IMR-90 (cell line): ENCODE measurements at regions not wholly inside any gene's neighbourhood (a gene's known extent, or its start where the extent isn't known, plus 50 kb on each side); places are given as distances from the start of the nearest gene placed in this dataset.

Source experiments
- ATAC-seq: fragments of 200-7000 bp; cut with Tn5 transposase; 2 replicates; pipeline ENCODE4 v1.9.1; 2020; ENCODE audit warnings: low read depth, mild to moderate bottlenecking, moderate library complexity
- BruUV-seq: library from RNA; stranded (reverse); fragments of 400-500 nt; replicated peaks from 2 replicates; lab custom pipeline; 2021; lab: Mats Ljungman, UMichigan
- CTCF ChIA-PET: fragments of 300-600 bp; formaldehyde crosslinking; extraction: SDS; loops from one replicate; lab custom pipeline; 2021; ENCODE audit warnings: antibody characterized with exemption; lab: Yijun Ruan, JAX
- POLR2A ChIA-PET: fragments of 300-600 bp; sonication (Branson Sonifier 250); formaldehyde crosslinking; loops from one replicate; lab custom pipeline; 2022; ENCODE audit warnings: antibody characterized with exemption; ENCODE audit not compliant: unreplicated experiment; lab: Charles Lee
- DNase-seq: peaks from one replicate; pipeline ENCODE4 v3.0.0; 2013
- H2AFZ ChIP-seq: replicated peaks from 2 replicates; pipeline ENCODE3; 2013; ENCODE audit warnings: low read length, mild to moderate bottlenecking; ENCODE audit not compliant: poor library complexity
- H2AK5ac ChIP-seq: 2 replicates; pipeline ENCODE4 v1.6.1; 2013; ENCODE audit warnings: low read depth, low read length, inconsistent platforms
- H2AK9ac ChIP-seq: replicated peaks from 2 replicates; pipeline ENCODE3; 2013; ENCODE audit warnings: mild to moderate bottlenecking, low read depth, low read length, moderate library complexity; ENCODE audit not compliant: poor library complexity
- H2BK120ac ChIP-seq: 2 replicates; pipeline ENCODE4 v1.6.1; 2013; ENCODE audit warnings: low read depth, low read length, inconsistent platforms
- H2BK15ac ChIP-seq: 3 replicates; pipeline ENCODE4 v1.6.1; 2013; ENCODE audit warnings: low read depth, low read length, inconsistent platforms
- H2BK20ac ChIP-seq: 2 replicates; pipeline ENCODE4 v1.6.1; 2013; ENCODE audit warnings: low read depth, mild to moderate bottlenecking, inconsistent platforms, low read length, moderate library complexity
- H2BK5ac ChIP-seq: 2 replicates; pipeline ENCODE4 v1.6.1; 2013; ENCODE audit warnings: mild to moderate bottlenecking, low read depth, low read length, inconsistent platforms; ENCODE audit not compliant: poor library complexity, severe bottlenecking
- H3K14ac ChIP-seq: replicated peaks from 2 replicates; pipeline ENCODE4 v1.6.1; 2013; ENCODE audit warnings: low read depth, low read length, inconsistent platforms
- H3K18ac ChIP-seq: 2 replicates; pipeline ENCODE4 v1.6.1; 2013; ENCODE audit warnings: low read depth, low read length, control low read depth
- H3K23ac ChIP-seq: 2 replicates; pipeline ENCODE4 v1.6.1; 2013; ENCODE audit warnings: low read depth, low read length, inconsistent platforms
- H3K27ac ChIP-seq: 2 replicates; pipeline ENCODE4 v1.5.1; 2013; ENCODE audit warnings: mild to moderate bottlenecking, control low read depth, low read length; ENCODE audit not compliant: insufficient read depth
- H3K27me3 ChIP-seq: 2 replicates; pipeline ENCODE4 v1.6.1; 2013; ENCODE audit warnings: low read length; ENCODE audit not compliant: control insufficient read depth, insufficient read depth
- H3K36me3 ChIP-seq: 2 replicates; pipeline ENCODE4 v1.6.1; 2013; ENCODE audit warnings: low read length, mixed read lengths; ENCODE audit not compliant: control insufficient read depth, insufficient read depth
- H3K4ac ChIP-seq: 2 replicates; pipeline ENCODE4 v1.6.1; 2013; ENCODE audit warnings: low read depth, low read length, inconsistent platforms
- H3K4me1 ChIP-seq: 2 replicates; pipeline ENCODE4 v1.6.1; 2013; ENCODE audit warnings: low read length, mixed read lengths; ENCODE audit not compliant: control insufficient read depth, insufficient read depth
- H3K4me2 ChIP-seq: 2 replicates; pipeline ENCODE4 v1.6.1; 2013; ENCODE audit warnings: low read depth, mild to moderate bottlenecking, control low read depth, low read length, moderate library complexity
- H3K4me3 ChIP-seq: 2 replicates; pipeline ENCODE4 v1.5.1; 2013; ENCODE audit warnings: low read depth, mild to moderate bottlenecking, control low read depth, low read length, moderate library complexity; ENCODE audit not compliant: insufficient read depth
- H3K56ac ChIP-seq: 2 replicates; pipeline ENCODE4 v1.6.1; 2013; ENCODE audit warnings: low read length, inconsistent platforms; ENCODE audit not compliant: insufficient read depth; ENCODE audit errors: extremely low read depth
- H3K79me1 ChIP-seq, 2 experiments: 2 replicates each; pipeline ENCODE4 v1.6.1; 2013; ENCODE audit warnings: low read length in 2 of 2, inconsistent platforms in 1 of 2, low read depth in 1 of 2
- H3K9ac ChIP-seq: 2 replicates; pipeline ENCODE4 v1.6.1; 2013; ENCODE audit warnings: low read depth, low read length, control low read depth
- H3K9me1 ChIP-seq: 2 replicates; pipeline ENCODE4 v1.6.1; 2013; ENCODE audit warnings: low read length, inconsistent platforms; ENCODE audit not compliant: insufficient read depth
- H3K9me3 ChIP-seq: 2 replicates; pipeline ENCODE4 v1.6.1; 2013; ENCODE audit warnings: low read length; ENCODE audit not compliant: control insufficient read depth, insufficient read depth
- H4K20me1 ChIP-seq: 2 replicates; pipeline ENCODE4 v1.6.1; 2013; ENCODE audit warnings: low read length, inconsistent platforms; ENCODE audit not compliant: insufficient read depth
- H4K5ac ChIP-seq: 2 replicates; pipeline ENCODE4 v1.6.1; 2013; ENCODE audit warnings: mild to moderate bottlenecking, low read depth, low read length, control low read depth
- H4K8ac ChIP-seq, 2 experiments: 2 replicates each; pipeline ENCODE4 v1.6.1; 2013; ENCODE audit warnings: low read depth in 2 of 2, low read length in 2 of 2, control low read depth in 1 of 2, inconsistent platforms in 1 of 2
- H4K91ac ChIP-seq: 2 replicates; pipeline ENCODE4 v1.6.1; 2013; ENCODE audit warnings: low read depth, low read length, inconsistent platforms; ENCODE audit not compliant: insufficient read depth
- BHLHE40 ChIP-seq: fragments of 150-350 bp; IDR thresholded peaks from 2 replicates; pipeline ENCODE4 v1.6.1; 2016; ENCODE audit warnings: mild to moderate bottlenecking, low read depth, low read length
- CHD1 ChIP-seq: IDR thresholded peaks from 2 replicates; pipeline ENCODE4 v1.6.1; 2012; ENCODE audit warnings: low read depth, low read length, improper control_type of control experiment
- MAFK ChIP-seq: IDR thresholded peaks from 2 replicates; pipeline ENCODE4 v1.6.1; 2012; ENCODE audit warnings: low read depth, low read length, improper control_type of control experiment
- POLR2A ChIP-seq: IDR thresholded peaks from 2 replicates; pipeline ENCODE4 v1.6.1; 2012; ENCODE audit warnings: mild to moderate bottlenecking, low read depth, low read length
- RCOR1 ChIP-seq: IDR thresholded peaks from 2 replicates; pipeline ENCODE4 v1.6.1; 2012; ENCODE audit warnings: mild to moderate bottlenecking, low read length, improper control_type of control experiment; ENCODE audit not compliant: insufficient replicate concordance
- RFX5 ChIP-seq: IDR thresholded peaks from 2 replicates; pipeline ENCODE4 v1.8.0; 2012; ENCODE audit warnings: low read depth, mild to moderate bottlenecking, low read length, moderate library complexity
- WGBS, 2 experiments: methylation state at CpG; one replicate each; pipeline versions ENCODE4 v1.1.5 to v1.1.7; 2013; ENCODE audit warnings: missing lambda C conversion rate in 2 of 2; ENCODE audit not compliant: insufficient read length in 1 of 2; ENCODE audit errors: extremely low coverage in 2 of 2; 5-methylcytosine and 5-hydroxymethylcytosine counted together
- dilution Hi-C: fragments of 300-500 bp; cut with HindIII; formaldehyde crosslinking; loops from one replicate; pipeline ENCODE4 v1.14.3; 2018; ENCODE audit warnings: low sequenced_read_pairs; ENCODE audit not compliant: unreplicated experiment
- in situ Hi-C: fragments of 300-500 bp; cut with MboI; formaldehyde crosslinking; loops from 3 replicates; pipeline ENCODE4 v1.14.3; 2019; ENCODE audit warnings: low sequenced_read_pairs, inconsistent platforms, mixed read lengths
- intact Hi-C: fragments of 100-400 bp; cut with micrococcal nuclease; formaldehyde crosslinking; loops from 2 replicates; pipeline ENCODE4 v1.10.0; 2022
- TF ChIP-seq, protein P1 (sequence below): conservative IDR thresholded peaks from 2 replicates; pipeline ENCODE4 v1.5.1; 2012; ENCODE audit warnings: mild to moderate bottlenecking, low read depth, low read length, improper control_type of control experiment
- TF ChIP-seq, protein P2 (sequence below): fragments of 150-350 bp; IDR thresholded peaks from 2 replicates; pipeline ENCODE4 v1.6.1; 2016; ENCODE audit warnings: low read depth, mild to moderate bottlenecking, low read length, moderate library complexity, borderline replicate concordance

DNA sequence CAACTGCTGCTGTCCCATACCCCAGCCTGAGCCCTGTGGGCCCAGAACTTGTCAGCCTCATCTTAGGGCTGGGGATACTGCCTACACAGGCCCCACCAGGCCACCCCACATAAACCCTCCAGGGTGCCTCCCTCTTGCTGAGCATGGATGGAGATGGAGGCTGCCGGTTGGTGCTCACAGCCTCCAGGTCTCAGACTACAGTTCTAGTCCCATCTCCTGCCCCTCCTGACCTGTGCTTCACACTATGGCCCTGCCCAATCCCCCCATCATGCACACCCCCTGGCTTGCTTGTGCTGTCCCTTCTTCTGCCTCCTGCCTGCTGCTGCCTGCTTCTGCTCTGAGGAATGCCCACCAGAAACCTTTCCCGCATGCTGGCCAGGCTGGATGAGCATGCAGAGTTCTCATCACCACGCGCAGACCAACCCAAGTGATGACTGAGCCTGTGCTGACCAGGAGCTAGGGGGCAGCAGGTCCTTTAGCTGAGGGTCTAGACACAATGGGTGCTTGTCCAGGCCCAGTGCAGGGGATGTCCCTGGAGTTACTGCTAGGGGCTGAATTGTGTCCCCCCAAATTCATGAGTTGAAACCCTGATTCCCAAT, 138.4 kb upstream of the HS6ST1 start:
- Histone ChIP-seq H3K4me1 (peaks cover 4% of the 10 kb centered on the region; the same call in 1 of the 2 replicates), H2AK5ac (no peak overlapping the region; the same call in 1 of the 2 replicates), H4K91ac (no peak overlapping the region), H3K27ac (no peak overlapping the region), H4K8ac (no peak overlapping the region), H3K23ac (no peak overlapping the region), H3K9me1 (peaks cover 3% of the 10 kb centered on the region; the same call in 1 of the 2 replicates), H4K5ac (no peak overlapping the region), H2AK9ac (peak overlapping the region; percentile 19), H3K4me3 (no peak overlapping the region), H3K9me3 (peaks cover 5% of the 10 kb centered on the region; the same call in 1 of the 2 replicates), H4K20me1 (no peaks in the 10 kb centered on the region), H3K79me1 (no peaks in the 10 kb centered on the region), H3K4me2 (no peak overlapping the region), H3K14ac (no peak overlapping the region), H3K27me3 (peaks cover 19% of the 10 kb centered on the region), H3K56ac (no peak overlapping the region), H3K4ac (no peak overlapping the region; the same call in 1 of the 2 replicates), H3K36me3 (no peaks in the 10 kb centered on the region), H2BK120ac (no peak overlapping the region), H2AFZ (no peak overlapping the region), H3K18ac (no peak overlapping the region), H2BK15ac (no peak overlapping the region), H2BK20ac (no peak overlapping the region), H2BK5ac (no peak overlapping the region), H3K9ac (no peak overlapping the region)
- WGBS, 2 experiments = 80% methylated on average over 2 of the region's 4 CpGs; no CpG with 5 or more reads in 1 of the 2 experiments
- BruUV-seq = no TSS peak
- ChIA-PET CTCF (no interaction called here), POLR2A (no interaction called here)
- intact Hi-C loops = no loop called here
- in situ Hi-C loops = no loop called here
- no peak for ATAC-seq
- dilution Hi-C loops = no loop called here
- DNase-seq = no peak
- TF ChIP-seq MAFK (no peak), RFX5 (no peak), POLR2A (no peak), CHD1 (no peak), BHLHE40 (no peak), RCOR1 (no peak)
- TF ChIP-seq, protein P1, sequence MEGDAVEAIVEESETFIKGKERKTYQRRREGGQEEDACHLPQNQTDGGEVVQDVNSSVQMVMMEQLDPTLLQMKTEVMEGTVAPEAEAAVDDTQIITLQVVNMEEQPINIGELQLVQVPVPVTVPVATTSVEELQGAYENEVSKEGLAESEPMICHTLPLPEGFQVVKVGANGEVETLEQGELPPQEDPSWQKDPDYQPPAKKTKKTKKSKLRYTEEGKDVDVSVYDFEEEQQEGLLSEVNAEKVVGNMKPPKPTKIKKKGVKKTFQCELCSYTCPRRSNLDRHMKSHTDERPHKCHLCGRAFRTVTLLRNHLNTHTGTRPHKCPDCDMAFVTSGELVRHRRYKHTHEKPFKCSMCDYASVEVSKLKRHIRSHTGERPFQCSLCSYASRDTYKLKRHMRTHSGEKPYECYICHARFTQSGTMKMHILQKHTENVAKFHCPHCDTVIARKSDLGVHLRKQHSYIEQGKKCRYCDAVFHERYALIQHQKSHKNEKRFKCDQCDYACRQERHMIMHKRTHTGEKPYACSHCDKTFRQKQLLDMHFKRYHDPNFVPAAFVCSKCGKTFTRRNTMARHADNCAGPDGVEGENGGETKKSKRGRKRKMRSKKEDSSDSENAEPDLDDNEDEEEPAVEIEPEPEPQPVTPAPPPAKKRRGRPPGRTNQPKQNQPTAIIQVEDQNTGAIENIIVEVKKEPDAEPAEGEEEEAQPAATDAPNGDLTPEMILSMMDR = no peak
- TF ChIP-seq, protein P2, sequence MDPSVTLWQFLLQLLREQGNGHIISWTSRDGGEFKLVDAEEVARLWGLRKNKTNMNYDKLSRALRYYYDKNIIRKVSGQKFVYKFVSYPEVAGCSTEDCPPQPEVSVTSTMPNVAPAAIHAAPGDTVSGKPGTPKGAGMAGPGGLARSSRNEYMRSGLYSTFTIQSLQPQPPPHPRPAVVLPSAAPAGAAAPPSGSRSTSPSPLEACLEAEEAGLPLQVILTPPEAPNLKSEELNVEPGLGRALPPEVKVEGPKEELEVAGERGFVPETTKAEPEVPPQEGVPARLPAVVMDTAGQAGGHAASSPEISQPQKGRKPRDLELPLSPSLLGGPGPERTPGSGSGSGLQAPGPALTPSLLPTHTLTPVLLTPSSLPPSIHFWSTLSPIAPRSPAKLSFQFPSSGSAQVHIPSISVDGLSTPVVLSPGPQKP = no peak
